ENCODE measurements at regions not wholly inside any gene's neighbourhood (a gene's known extent, or its start where the extent isn't known, plus 50 kb on each side); places are given as distances from the start of the nearest gene placed in this dataset.
"Not testable (repeated sequence)": the region's sequence is repeated elsewhere in the genome, so short reads cannot be mapped to it uniquely, and the experiment has no call there.

DNA sequence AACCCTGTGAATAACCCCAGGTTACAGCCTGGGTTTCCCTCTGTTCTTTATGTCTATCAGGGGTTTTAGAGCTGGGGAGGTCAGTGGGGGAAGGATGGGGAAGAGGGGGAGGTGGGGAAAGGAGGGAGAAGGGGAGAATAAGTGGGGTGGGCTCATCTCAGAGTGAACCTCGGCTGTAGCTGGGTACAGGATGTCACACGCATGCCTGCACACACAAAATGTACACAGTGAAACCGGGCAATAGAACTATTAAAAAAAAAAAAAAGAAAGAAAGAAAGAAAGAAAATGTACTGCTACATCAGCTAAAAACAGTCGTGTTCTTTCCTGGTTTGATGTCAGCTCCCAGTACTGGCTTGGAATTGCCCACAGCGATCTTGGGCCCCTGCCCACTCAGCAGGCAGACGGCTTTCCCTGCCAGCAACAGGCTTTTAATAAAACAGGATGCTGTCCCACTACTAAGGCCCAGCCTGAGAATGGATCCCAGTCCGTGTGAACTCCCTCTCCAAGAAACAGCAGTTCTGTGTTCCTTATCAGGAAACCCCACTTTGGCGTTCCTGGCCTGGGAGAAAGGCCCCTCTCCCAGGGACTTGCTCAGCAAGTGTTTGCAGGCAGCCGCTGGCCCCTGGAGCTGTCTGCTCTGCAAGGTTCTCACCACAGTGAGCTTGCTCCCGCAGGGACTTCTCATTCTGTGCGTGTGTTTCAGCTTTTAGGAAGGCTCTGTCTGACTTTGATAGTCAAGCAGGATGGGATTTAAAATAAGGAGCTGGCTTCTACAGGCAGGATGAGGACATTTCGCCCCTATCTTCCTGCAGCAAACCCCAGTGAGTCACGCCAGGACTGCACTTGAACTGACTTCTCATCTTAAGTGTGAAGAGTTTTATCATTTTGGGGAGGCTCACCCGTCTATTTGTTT, 225.6 kb downstream of the BCL2L11 start:
- H3K4me2 ChIP-seq (ENCODE audit: insufficient read depth in 1 of 2, low read depth in 2 of 2, low read length in 2 of 2); H3K18ac ChIP-seq (ENCODE audit: extremely low read depth, low read length); POLR2A ChIA-PET (ENCODE audit: partially characterized antibody); H3K9ac ChIP-seq (replicated peaks in 1 of 4; ENCODE audit: extremely low read depth in 1 of 4, low read depth in 3 of 4, low read length in 3 of 4); H3K79me1 ChIP-seq (ENCODE audit: low read depth, low read length); H2BK20ac ChIP-seq (ENCODE audit: low read length); H3K23ac ChIP-seq (ENCODE audit: insufficient read length); H4K91ac ChIP-seq (replicated peaks; ENCODE audit: insufficient read length, low read length); H3K36me3 ChIP-seq (ENCODE audit: control insufficient read depth in 2 of 4, insufficient read depth in 4 of 4, low read length in 3 of 4); DNase-seq (ENCODE audit: low read depth in 1 of 2, low spot score in 2 of 2); H2BK12ac ChIP-seq (ENCODE audit: low read depth, low read length); H3K9me3 ChIP-seq (ENCODE audit: insufficient read depth in 2 of 2, low read depth in 1 of 2, low read length in 1 of 2); H3K23me2 ChIP-seq (ENCODE audit: low read depth, low read length); H2BK120ac ChIP-seq (replicated peaks; ENCODE audit: low read depth, low read length); H3K14ac ChIP-seq (ENCODE audit: insufficient read length); H3K56ac ChIP-seq (replicated peaks; ENCODE audit: insufficient read length, low read depth, low read length); H2BK15ac ChIP-seq (ENCODE audit: low read length); H4K5ac ChIP-seq (ENCODE audit: insufficient read length, low read depth, low read length); H3K27ac ChIP-seq (ENCODE audit: low read depth, low read length); CTCF ChIA-PET (ENCODE audit: partially characterized antibody); H2BK5ac ChIP-seq (ENCODE audit: low read depth, low read length); FAIRE-seq; H4K8ac ChIP-seq (ENCODE audit: extremely low read depth, insufficient read depth, low read length); H2AK5ac ChIP-seq (ENCODE audit: low read depth, low read length); H3K79me2 ChIP-seq (ENCODE audit: control insufficient read depth in 1 of 2, insufficient read depth in 2 of 2, low read length in 2 of 2); H3K4ac ChIP-seq (replicated peaks; ENCODE audit: insufficient read length, low read depth, low read length); H3K4me1 ChIP-seq (replicated peaks in 1 of 4; ENCODE audit: control insufficient read depth in 3 of 4, insufficient read depth in 4 of 4, low read length in 3 of 4); H3K4me3 ChIP-seq (ENCODE audit: extremely low read depth in 1 of 4, insufficient read depth in 2 of 4, low read depth in 3 of 4, low read length in 4 of 4); H3K27me3 ChIP-seq (replicated peaks in 1 of 4; ENCODE audit: control insufficient read depth in 3 of 4, extremely low read depth in 1 of 4, insufficient read depth in 3 of 4, low read length in 3 of 4); H4K20me1 ChIP-seq (replicated peaks in 1 of 2; ENCODE audit: control insufficient read depth in 1 of 2, insufficient read depth in 2 of 2, low read length in 2 of 2); H2AFZ ChIP-seq (ENCODE audit: low read length): not testable (repeated sequence)
- 79% methylated on average over 7 of the region's 14 CpGs; no CpG with 5 or more reads in 1 of the 2 experiments for WGBS, 2 experiments (ENCODE audit: extremely low coverage in 1 of 2, insufficient coverage in 1 of 2, insufficient read length in 1 of 2, insufficient replicate concordance in 2 of 2, low coverage in 1 of 2, low lambda C conversion rate in 2 of 2, missing lambda C conversion rate in 1 of 2)

DNA sequence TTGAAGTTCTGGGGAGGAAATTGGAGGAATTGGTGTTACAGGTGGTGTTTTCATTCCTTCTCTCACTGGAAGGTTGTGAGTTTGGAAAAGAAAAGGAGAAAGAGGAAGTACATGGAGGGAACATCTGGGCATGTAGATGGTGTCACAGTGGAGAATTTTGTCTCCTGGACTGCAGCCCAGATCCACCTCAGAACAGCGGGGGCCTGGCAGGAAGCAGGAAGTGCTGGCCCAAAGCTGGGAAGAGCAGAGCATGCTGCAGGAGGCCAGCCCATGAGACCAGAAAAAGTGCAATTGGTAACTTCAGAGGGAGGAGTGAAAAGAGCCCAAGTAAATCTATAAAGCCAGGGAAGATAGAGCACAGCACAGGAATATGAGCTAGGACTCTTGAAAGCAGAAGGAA, 227.0 kb downstream of the BCL2L11 start:
- H2BK120ac ChIP-seq (replicated peaks; ENCODE audit: low read depth, low read length); H3K14ac ChIP-seq (ENCODE audit: insufficient read length); H2BK20ac ChIP-seq (ENCODE audit: low read length); CTCF ChIA-PET (ENCODE audit: partially characterized antibody); H2BK12ac ChIP-seq (ENCODE audit: low read depth, low read length); H3K56ac ChIP-seq (replicated peaks; ENCODE audit: insufficient read length, low read depth, low read length); H3K27ac ChIP-seq (ENCODE audit: low read depth, low read length); H3K18ac ChIP-seq (ENCODE audit: extremely low read depth, low read length); POLR2A ChIA-PET (ENCODE audit: partially characterized antibody); H4K20me1 ChIP-seq (replicated peaks in 1 of 2; ENCODE audit: control insufficient read depth in 1 of 2, insufficient read depth in 2 of 2, low read length in 2 of 2); H3K9me3 ChIP-seq (ENCODE audit: insufficient read depth in 2 of 2, low read depth in 1 of 2, low read length in 1 of 2); H3K79me2 ChIP-seq (ENCODE audit: control insufficient read depth in 1 of 2, insufficient read depth in 2 of 2, low read length in 2 of 2); H3K79me1 ChIP-seq (ENCODE audit: low read depth, low read length); DNase-seq (ENCODE audit: low read depth in 1 of 2, low spot score in 2 of 2); H4K5ac ChIP-seq (ENCODE audit: insufficient read length, low read depth, low read length); H3K9ac ChIP-seq (replicated peaks in 1 of 4; ENCODE audit: extremely low read depth in 1 of 4, low read depth in 3 of 4, low read length in 3 of 4); H3K23me2 ChIP-seq (ENCODE audit: low read depth, low read length); H4K8ac ChIP-seq (ENCODE audit: extremely low read depth, insufficient read depth, low read length); H3K4me3 ChIP-seq (ENCODE audit: extremely low read depth in 1 of 4, insufficient read depth in 2 of 4, low read depth in 3 of 4, low read length in 4 of 4); H4K91ac ChIP-seq (replicated peaks; ENCODE audit: insufficient read length, low read length); H3K4ac ChIP-seq (replicated peaks; ENCODE audit: insufficient read length, low read depth, low read length); H3K4me2 ChIP-seq (ENCODE audit: insufficient read depth in 1 of 2, low read depth in 2 of 2, low read length in 2 of 2); H3K36me3 ChIP-seq (ENCODE audit: control insufficient read depth in 2 of 4, insufficient read depth in 4 of 4, low read length in 3 of 4); H2AFZ ChIP-seq (ENCODE audit: low read length); FAIRE-seq; H3K27me3 ChIP-seq (replicated peaks in 1 of 4; ENCODE audit: control insufficient read depth in 3 of 4, extremely low read depth in 1 of 4, insufficient read depth in 3 of 4, low read length in 3 of 4); H2BK15ac ChIP-seq (ENCODE audit: low read length); H3K4me1 ChIP-seq (replicated peaks in 1 of 4; ENCODE audit: control insufficient read depth in 3 of 4, insufficient read depth in 4 of 4, low read length in 3 of 4); H2AK5ac ChIP-seq (ENCODE audit: low read depth, low read length); H2BK5ac ChIP-seq (ENCODE audit: low read depth, low read length); H3K23ac ChIP-seq (ENCODE audit: insufficient read length): not testable (repeated sequence)
- WGBS, 2 experiments (ENCODE audit: extremely low coverage in 1 of 2, insufficient coverage in 1 of 2, insufficient read length in 1 of 2, insufficient replicate concordance in 2 of 2, low coverage in 1 of 2, low lambda C conversion rate in 2 of 2, missing lambda C conversion rate in 1 of 2), result no CpG with 5 or more reads among the region's 1 CpG

All from H1 (cell line).